ENCODE measurements at regions not wholly inside any gene's neighbourhood (a gene's known extent, or its start where the extent isn't known, plus 50 kb on each side); places are given as distances from the start of the nearest gene placed in this dataset.

DNA sequence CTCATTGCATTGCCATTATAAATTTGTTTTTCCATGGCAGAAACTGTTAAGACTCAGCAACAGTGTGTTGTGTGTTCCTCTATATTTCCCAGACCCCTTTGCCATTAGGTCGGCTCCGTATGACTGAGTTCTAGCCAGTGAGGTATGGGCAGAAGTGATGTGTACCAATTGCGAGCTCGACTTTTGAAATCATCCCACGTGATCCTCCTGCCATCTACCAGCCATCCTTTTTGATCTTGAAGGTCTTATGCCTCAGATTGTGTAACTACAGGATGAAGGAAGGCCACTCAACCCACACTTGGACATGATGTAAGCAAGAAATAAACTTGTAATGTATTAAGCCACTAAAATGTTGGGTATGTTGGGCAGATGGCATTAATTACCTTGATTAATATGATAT lies 562.3 kb downstream of the PDCD6IP start:
- TF ChIP-seq CTCF (IDR thresholded peaks at IDR 0.05; ENCODE audit: insufficient read depth in 1 of 2, low read depth in 1 of 2, low read length in 1 of 2, severe bottlenecking in 1 of 2, unreplicated experiment in 1 of 2) = no peak
- BruUV-seq (replicated peaks) = no TSS peak
- intact Hi-C loops (cut with micrococcal nuclease; ENCODE audit: unreplicated experiment) = no loop called here
- Histone ChIP-seq H3K4me1 (peaks cover 11% of the 10 kb centered on the region), H3K9me3 (no peaks in the 10 kb centered on the region), H3K27me3 (replicated peaks; ENCODE audit: control insufficient read depth, insufficient read depth, low read length) (no peaks in the 10 kb centered on the region), H3K36me3 (ENCODE audit: control insufficient read depth, insufficient read depth, low read length) (no peaks in the 10 kb centered on the region), H3K4me3 (ENCODE audit: low read depth, low read length) (no peak overlapping the region)
- Mint-ChIP-seq H3K36me3 (ENCODE audit: insufficient read depth, unreplicated experiment) (no peaks in the 10 kb centered on the region), H3K4me3 (ENCODE audit: unreplicated experiment) (no peak overlapping the region), H3K9me3 (ENCODE audit: unreplicated experiment) (no peaks in the 10 kb centered on the region), H3K27me3 (ENCODE audit: insufficient read depth, unreplicated experiment) (no peaks in the 10 kb centered on the region), H3K4me1 (ENCODE audit: low read depth, unreplicated experiment) (no peaks in the 10 kb centered on the region), H3K27ac (ENCODE audit: unreplicated experiment) (no peak overlapping the region)
- ChIA-PET POLR2A (no interaction called here), CTCF (no interaction called here)
- no peak for DNase-seq

GRCh38 chr3:34361921-34362320 lies 563.5 kb downstream of the PDCD6IP start:
- Histone ChIP-seq H3K4me1 (peaks cover 11% of the 10 kb centered on the region), H3K4me3 (ENCODE audit: low read depth, low read length) (no peak overlapping the region), H3K36me3 (ENCODE audit: control insufficient read depth, insufficient read depth, low read length) (no peaks in the 10 kb centered on the region), H3K27me3 (replicated peaks; ENCODE audit: control insufficient read depth, insufficient read depth, low read length) (no peaks in the 10 kb centered on the region), H3K9me3 (no peaks in the 10 kb centered on the region)
- H3K4me3 Mint-ChIP-seq (ENCODE audit: unreplicated experiment) = no peak overlapping the region
- H3K36me3 Mint-ChIP-seq (ENCODE audit: insufficient read depth, unreplicated experiment) = no peaks in the 10 kb centered on the region
- intact Hi-C loops (cut with micrococcal nuclease; ENCODE audit: unreplicated experiment) = no loop called here
- no peak for TF ChIP-seq CTCF (IDR thresholded peaks at IDR 0.05; ENCODE audit: insufficient read depth in 1 of 2, low read depth in 1 of 2, low read length in 1 of 2, severe bottlenecking in 1 of 2, unreplicated experiment in 1 of 2)
- DNase-seq = no peak
- H3K27me3 Mint-ChIP-seq (ENCODE audit: insufficient read depth, unreplicated experiment) = no peaks in the 10 kb centered on the region
- ChIA-PET CTCF (no interaction called here), POLR2A (no interaction called here)
- H3K4me1 Mint-ChIP-seq (ENCODE audit: low read depth, unreplicated experiment) = no peaks in the 10 kb centered on the region
- H3K9me3 Mint-ChIP-seq (ENCODE audit: unreplicated experiment) = no peaks in the 10 kb centered on the region
- H3K27ac Mint-ChIP-seq (ENCODE audit: unreplicated experiment) = no peak overlapping the region
- BruUV-seq (replicated peaks) = no TSS peak

DNA sequence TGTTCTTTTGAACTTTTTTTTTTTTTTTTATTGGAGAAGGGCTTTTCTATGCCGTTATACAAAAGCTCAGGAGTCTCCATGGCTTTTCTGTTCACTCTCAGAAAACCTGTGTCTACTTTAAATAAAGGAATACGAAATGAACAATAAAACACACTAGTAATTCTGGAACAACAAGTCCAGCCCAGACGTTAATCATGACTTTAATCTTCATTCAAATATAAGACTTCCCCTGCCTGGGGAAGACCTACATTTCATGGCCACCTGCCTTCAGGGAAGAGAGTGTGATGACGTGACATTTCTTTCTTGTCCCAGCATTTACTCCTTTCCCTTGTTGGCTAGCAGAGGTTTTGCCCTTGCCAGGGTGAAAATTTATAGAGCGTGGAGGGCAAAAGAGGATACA lies 564.5 kb downstream of the PDCD6IP start:
- H3K4me3 ChIP-seq (ENCODE audit: low read depth, low read length) = no peak overlapping the region
- H3K9me3 ChIP-seq = no peaks in the 10 kb centered on the region
- ChIA-PET POLR2A (no interaction called here), CTCF (no interaction called here)
- no peak for TF ChIP-seq CTCF (IDR thresholded peaks at IDR 0.05; ENCODE audit: insufficient read depth in 1 of 2, low read depth in 1 of 2, low read length in 1 of 2, severe bottlenecking in 1 of 2, unreplicated experiment in 1 of 2)
- peaks cover 11% of the 10 kb centered on the region for H3K4me1 ChIP-seq
- H3K27me3 ChIP-seq (replicated peaks; ENCODE audit: control insufficient read depth, insufficient read depth, low read length) = no peaks in the 10 kb centered on the region
- intact Hi-C loops (cut with micrococcal nuclease; ENCODE audit: unreplicated experiment) = no loop called here
- DNase-seq = no peak
- H3K36me3 Mint-ChIP-seq (ENCODE audit: insufficient read depth, unreplicated experiment) = no peaks in the 10 kb centered on the region
- no peaks in the 10 kb centered on the region for H3K9me3 Mint-ChIP-seq (ENCODE audit: unreplicated experiment)
- no TSS peak for BruUV-seq (replicated peaks)
- no peaks in the 10 kb centered on the region for H3K4me1 Mint-ChIP-seq (ENCODE audit: low read depth, unreplicated experiment)
- H3K27ac Mint-ChIP-seq (ENCODE audit: unreplicated experiment) = no peak overlapping the region
- no peaks in the 10 kb centered on the region for H3K27me3 Mint-ChIP-seq (ENCODE audit: insufficient read depth, unreplicated experiment)
- no peak overlapping the region for H3K4me3 Mint-ChIP-seq (ENCODE audit: unreplicated experiment)
- H3K36me3 ChIP-seq (ENCODE audit: control insufficient read depth, insufficient read depth, low read length) = no peaks in the 10 kb centered on the region

Data from Caco-2 (cell line).